H1 (cell line): ENCODE measurements at regions not wholly inside any gene's neighbourhood (a gene's known extent, or its start where the extent isn't known, plus 50 kb on each side); places are given as distances from the start of the nearest gene placed in this dataset.

ENCODE experiments used
- BRCA1 ChIP-seq: IDR thresholded peaks from 2 replicates; pipeline ENCODE4 v1.6.1; 2012; ENCODE audit warnings: low read depth, low read length, improper control_type of control experiment
- CHD7 ChIP-seq: fragments of 300-600 bp; sonication (generic); IDR thresholded peaks from 2 replicates; pipeline ENCODE4 v1.7.1; 2012; ENCODE audit warnings: low read length, moderate library complexity, mild to moderate bottlenecking, inconsistent platforms; ENCODE audit not compliant: insufficient replicate concordance
- PHF8 ChIP-seq: fragments of 200-600 bp; sonication (generic); conservative IDR thresholded peaks from 2 replicates; pipeline ENCODE4 v1.7.1; 2012; ENCODE audit warnings: low read depth, mild to moderate bottlenecking, inconsistent platforms, low read length, moderate library complexity
- POLR2AphosphoS5 ChIP-seq: IDR thresholded peaks from 2 replicates; pipeline ENCODE4 v1.6.1; 2011; ENCODE audit warnings: low read depth, low read length
- RFX5 ChIP-seq: IDR thresholded peaks from 2 replicates; pipeline ENCODE4 v1.6.1; 2011; ENCODE audit warnings: low read depth, low read length, improper control_type of control experiment, borderline replicate concordance
- TEAD4 ChIP-seq: IDR thresholded peaks from 2 replicates; pipeline ENCODE4 v1.6.1; 2012; ENCODE audit warnings: low read depth, low read length, inconsistent platforms, mixed read lengths

- TF ChIP-seq CHD7, result no peak
- no peak for TF ChIP-seq RFX5
- TF ChIP-seq TEAD4, result no peak
- TF ChIP-seq PHF8, result no peak
- no peak for TF ChIP-seq POLR2AphosphoS5
- no peak for TF ChIP-seq BRCA1
Observed at GRCh38 chr18:22302144-22302543, 115.6 kb downstream of the CTAGE1 start (continued).
